Smooth muscle cell (in vitro differentiated cells): ENCODE measurements at regions not wholly inside any gene's neighbourhood (a gene's known extent, or its start where the extent isn't known, plus 50 kb on each side); places are given as distances from the start of the nearest gene placed in this dataset.

Source experiments
- DNase-seq: peaks from one replicate; lab custom pipeline; 2025; ENCODE audit not compliant: unreplicated experiment; lab: John Stamatoyannopoulos, UW
- H2AFZ ChIP-seq: fragments of 200-600 bp; sonication (generic); 2 replicates; pipeline ENCODE4 v1.6.0; 2016; ENCODE audit warnings: antibody characterized with exemption, low read depth, mild to moderate bottlenecking
- H3F3A ChIP-seq: fragments of 200-600 bp; sonication (generic); 2 replicates; pipeline ENCODE4 v1.6.0; 2017; ENCODE audit warnings: antibody characterized with exemption, low read depth
- H3K27ac ChIP-seq: fragments of 200-600 bp; sonication (generic); 2 replicates; pipeline ENCODE4 v1.5.1; 2016; ENCODE audit warnings: low read depth, mild to moderate bottlenecking
- H3K27me3 ChIP-seq: fragments of 200-600 bp; sonication (generic); 2 replicates; pipeline ENCODE4 v1.6.1; 2016; ENCODE audit warnings: low read depth, mild to moderate bottlenecking
- H3K36me3 ChIP-seq: fragments of 200-600 bp; sonication (generic); 2 replicates; pipeline ENCODE4 v1.5.1; 2016; ENCODE audit warnings: low read depth
- H3K4me1 ChIP-seq: fragments of 200-600 bp; sonication (generic); 2 replicates; pipeline ENCODE4 v1.5.1; 2016; ENCODE audit warnings: low read depth
- H3K4me2 ChIP-seq: fragments of 200-600 bp; sonication (generic); 2 replicates; pipeline ENCODE4 v1.6.0; 2016; ENCODE audit warnings: mild to moderate bottlenecking
- H3K4me3 ChIP-seq: fragments of 200-600 bp; sonication (generic); 2 replicates; pipeline ENCODE4 v1.5.1; 2016; ENCODE audit warnings: mild to moderate bottlenecking
- H3K79me2 ChIP-seq: fragments of 200-600 bp; sonication (generic); 2 replicates; pipeline ENCODE4 v1.6.0; 2016; ENCODE audit warnings: low read depth, mild to moderate bottlenecking
- H3K9ac ChIP-seq: fragments of 200-600 bp; sonication (generic); 2 replicates; pipeline ENCODE4 v1.6.0; 2016; ENCODE audit warnings: low read depth
- H3K9me3 ChIP-seq: fragments of 200-600 bp; sonication (generic); replicated peaks from 2 replicates; pipeline ENCODE4 v1.5.1; 2016; ENCODE audit warnings: low read depth
- H4K20me1 ChIP-seq: fragments of 200-600 bp; sonication (generic); 2 replicates; pipeline ENCODE4 v1.6.0; 2016; ENCODE audit warnings: low read depth
- CTCF ChIP-seq: fragments of 200-600 bp; sonication (generic); IDR thresholded peaks from 2 replicates; pipeline ENCODE4 v1.5.1; 2017; ENCODE audit warnings: borderline replicate concordance, mild to moderate bottlenecking, antibody characterized with exemption; ENCODE audit not compliant: insufficient read depth, poor library complexity, severe bottlenecking
- WGBS: methylation state at CpG from one replicate; pipeline ENCODE4 v1.1.7; 2016; ENCODE audit warnings: low lambda C conversion rate; 5-methylcytosine and 5-hydroxymethylcytosine counted together

- Histone ChIP-seq H3K79me2 (no peaks in the 10 kb centered on the region), H3K36me3 (no peaks in the 10 kb centered on the region), H3F3A (no peaks in the 10 kb centered on the region), H3K4me3 (no peak overlapping the region), H3K9me3 (no peaks in the 10 kb centered on the region), H4K20me1 (no peaks in the 10 kb centered on the region), H2AFZ (no peak overlapping the region), H3K27ac (no peak overlapping the region), H3K27me3 (peaks cover 36% of the 10 kb centered on the region), H3K4me2 (no peak overlapping the region), H3K9ac (no peak overlapping the region), H3K4me1 (no peaks in the 10 kb centered on the region)
- no peak for DNase-seq
- WGBS, result 84% methylated on average over 18 of the region's 18 CpGs
- no peak for TF ChIP-seq CTCF
Observed at GRCh38 chr20:63126876-63127699, 88.8 kb downstream of the YTHDF1 start.

GRCh38 chr20:63125838-63126601, 89.9 kb downstream of the YTHDF1 start:
- H3F3A ChIP-seq, result no peaks in the 10 kb centered on the region
- no peak overlapping the region for H3K9ac ChIP-seq
- H3K4me3 ChIP-seq, result no peak overlapping the region
- no peak for TF ChIP-seq CTCF
- 84% methylated on average over 19 of the region's 19 CpGs for WGBS
- no peak overlapping the region for H2AFZ ChIP-seq
- H3K36me3 ChIP-seq, result no peaks in the 10 kb centered on the region
- H3K4me1 ChIP-seq, result no peaks in the 10 kb centered on the region
- DNase-seq, result no peak
- no peaks in the 10 kb centered on the region for H3K9me3 ChIP-seq
- H3K27ac ChIP-seq, result no peak overlapping the region
- peaks cover 29% of the 10 kb centered on the region for H3K27me3 ChIP-seq
- no peaks in the 10 kb centered on the region for H4K20me1 ChIP-seq
- H3K4me2 ChIP-seq, result no peak overlapping the region
- no peaks in the 10 kb centered on the region for H3K79me2 ChIP-seq

GRCh38 chr20:63125581-63125837, 90.4 kb downstream of the YTHDF1 start:
- WGBS, result 71% methylated on average over 5 of the region's 5 CpGs
- H3K9ac ChIP-seq, result no peak overlapping the region
- H2AFZ ChIP-seq, result no peak overlapping the region
- no peaks in the 10 kb centered on the region for H3K9me3 ChIP-seq
- no peaks in the 10 kb centered on the region for H3K36me3 ChIP-seq
- H3K4me3 ChIP-seq, result no peak overlapping the region
- no peak for TF ChIP-seq CTCF
- H3K79me2 ChIP-seq, result no peaks in the 10 kb centered on the region
- DNase-seq, result no peak
- H4K20me1 ChIP-seq, result no peaks in the 10 kb centered on the region
- peaks cover 23% of the 10 kb centered on the region for H3K27me3 ChIP-seq
- H3K4me1 ChIP-seq, result no peaks in the 10 kb centered on the region
- H3K4me2 ChIP-seq, result no peak overlapping the region
- no peak overlapping the region for H3K27ac ChIP-seq
- H3F3A ChIP-seq, result no peaks in the 10 kb centered on the region
